Peyer's patch (tissue), 4 donors: ENCODE measurements at regions not wholly inside any gene's neighbourhood (a gene's known extent, or its start where the extent isn't known, plus 50 kb on each side); places are given as distances from the start of the nearest gene placed in this dataset.
A peak's percentile ranks its signal among the peaks of the same experiment; 100 is the strongest.

Experiments used
- DNase-seq, 3 donors: peaks; one replicate each; pipeline ENCODE4 v3.0.0-alpha.2; 2017 to 2019
- H3K27ac ChIP-seq, 4 donors: fragments of 200-600 bp; sonication (generic); one replicate each; pipeline ENCODE4 v1.5.1; 2016 to 2019
- H3K27me3 ChIP-seq, 2 donors: fragments of 200-600 bp; sonication (generic); one replicate each; pipeline ENCODE4 v1.5.1; 2019
- H3K36me3 ChIP-seq, 3 donors: fragments of 200-600 bp; sonication (generic); one replicate each; pipeline ENCODE4 v1.5.1; 2016 to 2019
- H3K4me1 ChIP-seq, 4 donors: fragments of 200-600 bp; sonication (generic); one replicate each; pipeline ENCODE4 v1.5.1; 2016 to 2019
- H3K4me3 ChIP-seq, 4 donors: fragments of 200-600 bp; sonication (generic); 1 replicate in 3 of 4; 2 replicates in 1 of 4; pipeline ENCODE4 v1.5.1; 2016 to 2019; ENCODE audit warnings: mild to moderate bottlenecking in 1 of 4
- H3K9me3 ChIP-seq, 4 donors: fragments of 200-600 bp; sonication (generic); one replicate each; pipeline ENCODE4 v1.5.1; 2016 to 2019; ENCODE audit warnings: mild to moderate bottlenecking in 1 of 4
- POLR2A ChIP-seq, 2 donors: fragments of 450-650 bp; IDR thresholded peaks; one replicate each; pipeline ENCODE4 v1.5.1; 2017; ENCODE audit warnings: antibody characterized with exemption in 2 of 2, mild to moderate bottlenecking in 2 of 2, moderate library complexity in 2 of 2
- TF ChIP-seq, protein P1 (sequence below), 6 experiments: fragments of 450-650 bp in 4 of 6; fragments of 200-600 bp in 2 of 6; sonication (generic) in 1 of 6; IDR thresholded peaks; one replicate each; pipeline ENCODE4 v1.5.1; 2017 to 2019; ENCODE audit warnings: antibody characterized with exemption in 6 of 6, mild to moderate bottlenecking in 3 of 6, moderate library complexity in 1 of 6

DNA sequence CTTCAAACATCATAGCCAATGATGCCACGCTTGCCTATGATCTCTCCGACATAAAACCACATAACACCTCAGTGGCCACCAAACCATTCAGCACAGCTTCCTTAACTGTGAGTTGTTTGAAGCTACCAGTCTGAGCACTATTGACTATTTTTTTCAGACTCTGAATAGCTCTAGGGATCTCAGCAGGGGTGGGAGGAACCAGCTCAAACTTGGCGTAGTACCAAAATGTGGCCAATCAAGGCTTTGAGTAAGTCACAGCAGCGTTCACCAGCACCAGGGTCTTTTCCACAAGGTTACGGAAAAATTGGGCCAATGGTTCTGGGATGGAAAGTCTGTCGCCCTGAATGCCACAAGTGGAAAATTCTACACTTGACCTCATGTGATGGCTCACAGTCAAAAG lies 70.6 kb downstream of the SMPDL3A start:
- Histone ChIP-seq H3K9me3 (no peaks in the 10 kb centered on the region), H3K36me3 (no peaks in the 10 kb centered on the region), H3K27me3 (no peaks in the 10 kb centered on the region), H3K4me1 (no peaks in the 10 kb centered on the region), H3K27ac (no peak overlapping the region), H3K4me3 (no peak overlapping the region)
- TF ChIP-seq, protein P1, sequence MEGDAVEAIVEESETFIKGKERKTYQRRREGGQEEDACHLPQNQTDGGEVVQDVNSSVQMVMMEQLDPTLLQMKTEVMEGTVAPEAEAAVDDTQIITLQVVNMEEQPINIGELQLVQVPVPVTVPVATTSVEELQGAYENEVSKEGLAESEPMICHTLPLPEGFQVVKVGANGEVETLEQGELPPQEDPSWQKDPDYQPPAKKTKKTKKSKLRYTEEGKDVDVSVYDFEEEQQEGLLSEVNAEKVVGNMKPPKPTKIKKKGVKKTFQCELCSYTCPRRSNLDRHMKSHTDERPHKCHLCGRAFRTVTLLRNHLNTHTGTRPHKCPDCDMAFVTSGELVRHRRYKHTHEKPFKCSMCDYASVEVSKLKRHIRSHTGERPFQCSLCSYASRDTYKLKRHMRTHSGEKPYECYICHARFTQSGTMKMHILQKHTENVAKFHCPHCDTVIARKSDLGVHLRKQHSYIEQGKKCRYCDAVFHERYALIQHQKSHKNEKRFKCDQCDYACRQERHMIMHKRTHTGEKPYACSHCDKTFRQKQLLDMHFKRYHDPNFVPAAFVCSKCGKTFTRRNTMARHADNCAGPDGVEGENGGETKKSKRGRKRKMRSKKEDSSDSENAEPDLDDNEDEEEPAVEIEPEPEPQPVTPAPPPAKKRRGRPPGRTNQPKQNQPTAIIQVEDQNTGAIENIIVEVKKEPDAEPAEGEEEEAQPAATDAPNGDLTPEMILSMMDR (IDR thresholded peaks at IDR 0.05): no peak
- no peak for TF ChIP-seq POLR2A (IDR thresholded peaks at IDR 0.05)
- DNase-seq: no peak

DNA sequence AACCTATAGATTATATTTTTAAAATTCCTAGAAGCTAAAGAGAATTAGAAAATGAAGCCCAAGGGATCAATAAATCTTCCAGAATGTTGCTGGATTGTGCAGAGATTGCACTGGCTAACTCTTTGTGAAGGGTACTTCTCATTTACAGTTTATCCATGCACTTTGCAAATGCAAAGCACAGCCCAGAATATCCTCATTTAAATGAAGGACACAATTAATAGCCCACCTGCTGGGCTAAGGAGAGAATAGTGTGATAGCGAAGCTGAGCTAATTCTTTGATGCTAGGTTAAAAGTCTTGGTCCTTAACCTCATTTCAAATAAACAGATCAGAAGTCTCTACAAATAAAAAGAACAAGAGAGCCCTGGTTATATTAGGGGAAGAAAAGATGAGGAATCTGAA lies 72.5 kb downstream of the SMPDL3A start:
- Histone ChIP-seq H3K4me3 (no peak overlapping the region), H3K27me3 (no peaks in the 10 kb centered on the region), H3K9me3 (no peaks in the 10 kb centered on the region), H3K27ac (no peak overlapping the region), H3K36me3 (no peaks in the 10 kb centered on the region), H3K4me1 (no peaks in the 10 kb centered on the region)
- no peak for TF ChIP-seq POLR2A (IDR thresholded peaks at IDR 0.05)
- no peak for DNase-seq

DNA sequence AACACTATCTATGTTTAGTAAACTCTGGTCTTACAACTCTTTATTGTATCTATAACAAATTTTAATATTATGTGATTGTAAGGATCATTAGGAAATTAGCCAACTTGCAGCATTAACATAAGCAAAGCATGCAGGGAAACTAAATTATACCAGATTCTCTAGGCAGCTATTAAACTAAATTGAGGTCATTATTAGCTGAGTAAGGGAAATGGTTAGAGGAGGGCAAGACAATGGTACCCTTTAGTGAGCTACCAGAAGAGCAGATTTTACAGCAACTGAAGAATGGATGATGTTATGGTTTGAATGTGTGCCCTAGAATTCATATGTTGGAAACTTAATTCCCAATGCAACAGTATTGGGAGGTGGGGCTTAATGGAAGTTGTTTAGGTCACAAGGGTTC lies 79.1 kb downstream of the SMPDL3A start:
- Histone ChIP-seq H3K27me3 (no peaks in the 10 kb centered on the region), H3K9me3 (no peaks in the 10 kb centered on the region), H3K4me3 (no peak overlapping the region), H3K36me3 (no peaks in the 10 kb centered on the region), H3K27ac (no peak overlapping the region), H3K4me1 (no peaks in the 10 kb centered on the region)
- TF ChIP-seq, protein P1 (IDR thresholded peaks at IDR 0.05): no peak
- TF ChIP-seq POLR2A (IDR thresholded peaks at IDR 0.05): no peak
- no peak for DNase-seq

DNA sequence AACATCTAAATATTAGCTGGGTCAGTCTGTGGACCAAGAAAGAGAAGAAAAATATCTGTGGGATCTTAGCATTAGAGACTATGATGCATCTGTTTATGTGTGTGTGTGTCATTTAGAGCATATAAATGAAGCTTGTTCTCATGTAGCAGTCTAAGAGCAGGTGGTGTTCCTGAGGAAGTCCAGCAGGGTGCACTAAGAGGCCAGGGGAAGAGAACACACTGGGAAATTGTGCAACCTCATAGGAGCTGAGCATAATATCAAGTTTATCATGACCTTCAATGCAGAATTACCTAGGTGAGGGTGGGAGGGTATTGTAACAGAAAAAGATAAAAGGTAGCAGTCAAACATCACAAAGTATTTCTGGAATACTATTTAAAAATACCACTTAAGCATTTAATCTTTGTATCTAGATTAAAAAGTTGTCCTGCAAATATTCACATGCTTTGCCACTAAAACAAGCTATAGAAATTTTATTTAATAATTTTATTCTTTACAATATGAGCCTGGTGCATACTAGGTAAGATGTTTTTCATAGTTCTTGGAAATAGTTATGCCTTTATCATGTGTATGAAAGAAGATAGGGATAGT lies 80.5 kb downstream of the SMPDL3A start:
- TF ChIP-seq POLR2A (IDR thresholded peaks at IDR 0.05): no peak
- TF ChIP-seq, protein P1 (IDR thresholded peaks at IDR 0.05): peak in 4 of 6 experiments; percentile 27 to 74 (median 72)
- no peak overlapping the region for H3K27ac ChIP-seq
- peak in 1 of 3 donors; percentile 51 for DNase-seq

DNA sequence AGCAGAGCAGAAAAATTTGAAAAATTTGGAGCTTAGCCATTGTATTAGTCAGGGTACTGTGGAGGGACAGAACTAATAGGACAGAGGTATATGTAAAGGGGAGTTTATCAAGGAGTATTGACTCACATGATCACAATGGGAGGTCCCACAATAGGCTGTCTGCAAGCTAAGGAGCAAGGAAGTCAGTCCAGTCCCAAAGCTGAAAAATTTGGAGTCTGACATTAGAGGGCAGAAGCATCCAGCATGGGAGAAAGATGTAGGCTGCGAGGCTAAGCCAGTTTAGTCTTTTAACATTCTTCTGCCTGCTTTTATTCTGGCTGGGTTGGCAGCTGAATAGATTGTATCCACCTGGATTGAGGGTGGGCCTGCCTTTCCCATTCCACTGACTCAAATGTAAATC lies 82.0 kb downstream of the SMPDL3A start:
- Histone ChIP-seq H3K27me3 (no peaks in the 10 kb centered on the region), H3K9me3 (no peaks in the 10 kb centered on the region), H3K4me1 (no peaks in the 10 kb centered on the region), H3K36me3 (no peaks in the 10 kb centered on the region), H3K4me3 (no peak overlapping the region), H3K27ac (no peak overlapping the region)
- no peak for TF ChIP-seq POLR2A (IDR thresholded peaks at IDR 0.05)
- TF ChIP-seq, protein P1 (IDR thresholded peaks at IDR 0.05): no peak
- DNase-seq: no peak

More for the DNA sequence above, 80.5 kb downstream of the SMPDL3A start:
- Histone ChIP-seq H3K9me3 (no peaks in the 10 kb centered on the region), H3K27me3 (no peaks in the 10 kb centered on the region), H3K36me3 (no peaks in the 10 kb centered on the region), H3K4me1 (no peaks in the 10 kb centered on the region), H3K4me3 (no peak overlapping the region)

DNA sequence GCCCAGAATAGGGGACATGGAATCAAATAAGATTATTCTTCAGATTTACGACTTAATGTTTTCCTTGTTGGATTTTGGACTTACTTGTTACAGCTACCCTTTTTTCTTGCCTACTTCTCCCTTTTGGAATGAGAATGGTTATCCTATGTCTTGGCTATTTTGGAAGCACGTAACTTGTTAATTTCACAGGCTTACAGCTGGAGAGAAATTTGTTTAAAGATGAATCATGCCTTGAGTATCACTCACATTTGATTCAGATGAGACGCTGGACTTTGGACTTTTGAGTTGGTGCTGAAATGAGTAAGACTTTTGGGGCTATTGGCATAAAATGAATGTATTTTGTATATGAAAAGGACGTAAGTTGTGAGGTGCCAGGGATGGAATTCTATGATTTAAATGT lies 83.3 kb downstream of the SMPDL3A start:
- Histone ChIP-seq H3K27me3 (no peaks in the 10 kb centered on the region), H3K36me3 (no peaks in the 10 kb centered on the region), H3K9me3 (no peaks in the 10 kb centered on the region), H3K4me3 (no peak overlapping the region), H3K27ac (no peak overlapping the region), H3K4me1 (no peaks in the 10 kb centered on the region)
- TF ChIP-seq, protein P1 (IDR thresholded peaks at IDR 0.05): no peak
- TF ChIP-seq POLR2A (IDR thresholded peaks at IDR 0.05): no peak
- DNase-seq: no peak
